Lower lobe of right lung (tissue), 2 donors: ENCODE measurements at regions not wholly inside any gene's neighbourhood (a gene's known extent, or its start where the extent isn't known, plus 50 kb on each side); places are given as distances from the start of the nearest gene placed in this dataset.
"Not testable (repeated sequence)": the region's sequence is repeated elsewhere in the genome, so short reads cannot be mapped to it uniquely, and the experiment has no call there.

Experiments used
- ATAC-seq, 2 donors: fragments of 200-7000 bp; cut with Tn5 transposase; one replicate each; pipeline ENCODE4 v1.9.1; 2020 to 2022; ENCODE audit warnings: mild to moderate bottlenecking in 2 of 2, moderate library complexity in 2 of 2
- DNase-seq: peaks from one replicate; pipeline ENCODE4 v3.0.0-alpha.2; 2020
- H3K27ac ChIP-seq: fragments of 200-600 bp; one replicate; pipeline ENCODE4 v1.8.0; 2022
- H3K27me3 ChIP-seq: fragments of 200-600 bp; one replicate; pipeline ENCODE4 v1.8.0; 2022; ENCODE audit warnings: low read depth
- H3K36me3 ChIP-seq: fragments of 200-600 bp; one replicate; pipeline ENCODE4 v1.8.0; 2022; ENCODE audit warnings: mild to moderate bottlenecking
- H3K4me1 ChIP-seq: fragments of 200-600 bp; one replicate; pipeline ENCODE4 v1.8.0; 2022
- H3K4me3 ChIP-seq: fragments of 200-600 bp; one replicate; pipeline ENCODE4 v1.8.0; 2022; ENCODE audit warnings: mild to moderate bottlenecking
- H3K9me3 ChIP-seq: fragments of 200-600 bp; one replicate; pipeline ENCODE4 v1.8.0; 2022
- CTCF ChIP-seq: fragments of 200-600 bp; IDR thresholded peaks from one replicate; pipeline ENCODE4 v1.8.0; 2022; ENCODE audit warnings: antibody characterized with exemption, mild to moderate bottlenecking
- intact Hi-C: fragments of 100-400 bp; cut with DNase I; formaldehyde crosslinking; loops from one replicate; pipeline ENCODE4 v1.11.0; 2022
- donor health status: DM: no; HTN: yes; CAD: no; lungs with severe emphysema.

GRCh38 chr1:30520476-30520875 lies 202.9 kb downstream of the MATN1 start:
- intact Hi-C loops, result no loop called here
- Histone ChIP-seq H3K27ac (no peak overlapping the region), H3K4me1 (peaks cover 10% of the 10 kb centered on the region), H3K36me3 (no peaks in the 10 kb centered on the region), H3K4me3 (no peak overlapping the region), H3K27me3 (peaks cover 8% of the 10 kb centered on the region), H3K9me3 (no peaks in the 10 kb centered on the region)
- DNase-seq, result no peak
- no peak for ATAC-seq
- no peak for TF ChIP-seq CTCF

- DNase-seq (no peak), ATAC-seq (no peak)
- no peak overlapping the region for H3K27ac ChIP-seq
- H3K4me1 ChIP-seq, result peaks cover 8% of the 10 kb centered on the region
- intact Hi-C loops, result no loop called here
- no peak for TF ChIP-seq CTCF
- no peak overlapping the region for H3K4me3 ChIP-seq
- no peaks in the 10 kb centered on the region for H3K36me3 ChIP-seq
- no peaks in the 10 kb centered on the region for H3K9me3 ChIP-seq
- peaks cover 8% of the 10 kb centered on the region for H3K27me3 ChIP-seq
These were observed 204.1 kb downstream of the MATN1 start for GRCh38 chr1:30519201-30519763.

GRCh38 chr1:30518696-30519095 lies 204.7 kb downstream of the MATN1 start:
- Histone ChIP-seq H3K27ac (no peak overlapping the region), H3K4me3 (no peak overlapping the region), H3K9me3 (no peaks in the 10 kb centered on the region), H3K4me1 (peaks cover 6% of the 10 kb centered on the region), H3K27me3 (peaks cover 8% of the 10 kb centered on the region), H3K36me3 (no peaks in the 10 kb centered on the region)
- ATAC-seq (no peak), DNase-seq (no peak)
- no peak for TF ChIP-seq CTCF
- intact Hi-C loops, result no loop called here

- Histone ChIP-seq H3K9me3 (no peaks in the 10 kb centered on the region), H3K27me3 (peaks cover 8% of the 10 kb centered on the region), H3K4me1 (peaks cover under 1% of the 10 kb centered on the region), H3K4me3 (no peak overlapping the region), H3K27ac (no peak overlapping the region), H3K36me3 (no peaks in the 10 kb centered on the region)
- no peak for DNase-seq
- no peak for TF ChIP-seq CTCF
- intact Hi-C loops, result no loop called here
- ATAC-seq, result no peak
These were observed 205.2 kb downstream of the MATN1 start for GRCh38 chr1:30518186-30518585.

GRCh38 chr1:30517666-30518065 lies 205.7 kb downstream of the MATN1 start:
- ATAC-seq, H3K9me3 ChIP-seq, H3K4me1 ChIP-seq, H3K27me3 ChIP-seq, H3K4me3 ChIP-seq, H3K36me3 ChIP-seq, DNase-seq, H3K27ac ChIP-seq, intact Hi-C loops: not testable (repeated sequence)

GRCh38 chr1:30517241-30517640 lies 206.1 kb downstream of the MATN1 start:
- intact Hi-C loops, H3K4me1 ChIP-seq, ATAC-seq: not testable (repeated sequence)

GRCh38 chr1:30516485-30516858 lies 206.9 kb downstream of the MATN1 start:
- no peak overlapping the region for H3K27ac ChIP-seq
- no peak for DNase-seq
- TF ChIP-seq CTCF, result no peak
- no peaks in the 10 kb centered on the region for H3K36me3 ChIP-seq
- H3K4me3 ChIP-seq, result no peak overlapping the region
- peaks cover 8% of the 10 kb centered on the region for H3K27me3 ChIP-seq
- no peaks in the 10 kb centered on the region for H3K9me3 ChIP-seq
- no peak for ATAC-seq
- no peaks in the 10 kb centered on the region for H3K4me1 ChIP-seq
- intact Hi-C loops, result no loop called here

More at GRCh38 chr1:30517241-30517640, 206.1 kb downstream of the MATN1 start:
- not testable (repeated sequence) for DNase-seq, H3K27me3 ChIP-seq, H3K36me3 ChIP-seq, H3K27ac ChIP-seq, H3K9me3 ChIP-seq, H3K4me3 ChIP-seq
